B cell (primary cell): ENCODE measurements at regions not wholly inside any gene's neighbourhood (a gene's known extent, or its start where the extent isn't known, plus 50 kb on each side); places are given as distances from the start of the nearest gene placed in this dataset.

Source experiments
- EZH2 ChIP-seq: IDR thresholded peaks from 2 replicates; pipeline ENCODE4 v1.6.1; 2012; ENCODE audit warnings: borderline replicate concordance, low read depth, mild to moderate bottlenecking, moderate library complexity, low read length; ENCODE audit not compliant: insufficient read depth, poor library complexity, severe bottlenecking
- TF ChIP-seq, protein P1 (sequence below): fragments of 200-600 bp; IDR thresholded peaks from one replicate; pipeline ENCODE4 v1.8.0; 2022; ENCODE audit warnings: antibody characterized with exemption, mild to moderate bottlenecking

DNA sequence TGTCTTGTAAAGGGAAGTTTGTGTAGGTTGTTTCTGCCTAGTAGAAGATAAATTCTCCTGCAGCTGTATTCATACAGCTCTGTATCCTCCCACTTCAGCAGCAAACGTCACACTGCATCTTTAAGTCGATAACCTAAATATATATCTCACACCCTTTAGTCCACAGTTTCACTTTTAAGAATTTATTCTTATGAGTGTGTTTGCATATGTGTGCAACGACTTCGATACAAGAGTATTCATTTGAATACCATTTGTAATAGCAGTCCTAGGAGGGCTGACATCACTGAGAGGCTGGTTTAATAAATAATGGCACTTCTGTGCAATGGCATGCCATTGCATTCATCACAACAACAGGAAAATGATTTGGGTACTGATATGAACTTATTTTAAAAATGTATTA, 63.8 kb upstream of the MSH6 start:
- TF ChIP-seq, protein P1, sequence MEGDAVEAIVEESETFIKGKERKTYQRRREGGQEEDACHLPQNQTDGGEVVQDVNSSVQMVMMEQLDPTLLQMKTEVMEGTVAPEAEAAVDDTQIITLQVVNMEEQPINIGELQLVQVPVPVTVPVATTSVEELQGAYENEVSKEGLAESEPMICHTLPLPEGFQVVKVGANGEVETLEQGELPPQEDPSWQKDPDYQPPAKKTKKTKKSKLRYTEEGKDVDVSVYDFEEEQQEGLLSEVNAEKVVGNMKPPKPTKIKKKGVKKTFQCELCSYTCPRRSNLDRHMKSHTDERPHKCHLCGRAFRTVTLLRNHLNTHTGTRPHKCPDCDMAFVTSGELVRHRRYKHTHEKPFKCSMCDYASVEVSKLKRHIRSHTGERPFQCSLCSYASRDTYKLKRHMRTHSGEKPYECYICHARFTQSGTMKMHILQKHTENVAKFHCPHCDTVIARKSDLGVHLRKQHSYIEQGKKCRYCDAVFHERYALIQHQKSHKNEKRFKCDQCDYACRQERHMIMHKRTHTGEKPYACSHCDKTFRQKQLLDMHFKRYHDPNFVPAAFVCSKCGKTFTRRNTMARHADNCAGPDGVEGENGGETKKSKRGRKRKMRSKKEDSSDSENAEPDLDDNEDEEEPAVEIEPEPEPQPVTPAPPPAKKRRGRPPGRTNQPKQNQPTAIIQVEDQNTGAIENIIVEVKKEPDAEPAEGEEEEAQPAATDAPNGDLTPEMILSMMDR: no peak
- no peak for TF ChIP-seq EZH2
